Testis (tissue), 2 donors: ENCODE measurements at regions not wholly inside any gene's neighbourhood (a gene's known extent, or its start where the extent isn't known, plus 50 kb on each side); places are given as distances from the start of the nearest gene placed in this dataset.

ENCODE experiments used
- CTCF ChIP-seq, 3 experiments: fragments of 450-650 bp in 2 of 3; fragments of 200-600 bp in 1 of 3; sonication (generic) in 1 of 3; IDR thresholded peaks; one replicate each; pipeline ENCODE4 v1.5.1; 2016 to 2019; ENCODE audit warnings: antibody characterized with exemption in 3 of 3, mild to moderate bottlenecking in 2 of 3, moderate library complexity in 1 of 3
- POLR2A ChIP-seq: fragments of 450-650 bp; IDR thresholded peaks from one replicate; pipeline ENCODE4 v1.6.1; 2017; ENCODE audit warnings: antibody characterized with exemption, mild to moderate bottlenecking, moderate library complexity

- TF ChIP-seq POLR2A (no peak), CTCF (IDR thresholded peaks at IDR 0.05) (no peak)
These were observed 139.0 kb downstream of the ZDHHC20 start for GRCh38 chr13:21319869-21320641.
